C4-2B (cell line): ENCODE measurements at regions not wholly inside any gene's neighbourhood (a gene's known extent, or its start where the extent isn't known, plus 50 kb on each side); places are given as distances from the start of the nearest gene placed in this dataset.

Experiments used
- CTCF ChIP-seq: fragments of 450-650 bp; conservative IDR thresholded peaks from 2 replicates; pipeline ENCODE4 v1.5.1; 2017; ENCODE audit warnings: mild to moderate bottlenecking
- ZFX ChIP-seq: fragments of 450-650 bp; IDR thresholded peaks from 2 replicates; pipeline ENCODE4 v1.6.1; 2017

DNA sequence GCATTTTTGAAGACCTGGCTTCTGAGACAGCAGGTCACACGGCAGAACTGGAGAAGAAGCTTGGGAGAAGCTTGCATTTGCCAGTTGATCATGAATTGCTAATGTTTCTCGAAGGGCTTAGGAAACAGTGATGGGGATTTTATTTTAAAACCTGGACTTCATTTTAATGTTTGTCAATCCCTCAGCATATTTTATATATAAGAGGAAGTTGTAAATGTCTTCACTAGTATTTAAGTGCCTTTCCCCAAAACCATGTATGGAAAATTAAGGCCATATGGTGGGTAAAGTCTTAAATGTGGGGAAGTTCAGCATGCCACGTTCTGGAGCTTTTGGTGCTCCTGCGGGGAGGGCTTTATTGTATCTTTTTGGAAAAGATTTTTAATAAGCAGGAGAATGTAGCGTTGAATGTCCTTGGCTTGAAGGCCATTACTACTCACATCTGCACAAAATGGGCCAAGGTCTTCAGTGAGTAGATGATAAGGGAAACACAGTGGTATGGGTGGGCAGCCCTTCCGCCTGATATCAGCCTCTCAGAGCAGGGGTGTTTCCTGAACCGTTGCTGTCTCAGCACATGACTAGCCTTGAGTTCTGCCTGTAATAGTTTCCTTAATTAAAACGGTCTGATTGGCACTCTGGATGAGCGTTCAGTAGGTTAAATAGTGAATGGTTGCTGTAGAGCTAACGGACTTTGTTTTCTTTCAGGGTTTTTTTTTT lies 511.4 kb downstream of the PCNX1 start:
- TF ChIP-seq CTCF (no peak), ZFX (no peak)
